NCI-H774 (cell line): ENCODE measurements at regions not wholly inside any gene's neighbourhood (a gene's known extent, or its start where the extent isn't known, plus 50 kb on each side); places are given as distances from the start of the nearest gene placed in this dataset.

Experiments
- DNase-seq: peaks from one replicate; lab custom pipeline; 2025; lab: John Stamatoyannopoulos, UW

GRCh38 chr1:181430015-181430885, 53.1 kb upstream of the CACNA1E start:
- no peak for DNase-seq
